PC-3 (cell line): ENCODE measurements at regions not wholly inside any gene's neighbourhood (a gene's known extent, or its start where the extent isn't known, plus 50 kb on each side); places are given as distances from the start of the nearest gene placed in this dataset.

Source experiments
- ATAC-seq: fragments of 200-7000 bp; cut with Tn5 transposase; 2 replicates; pipeline ENCODE4 v1.9.1; 2020; ENCODE audit warnings: mild to moderate bottlenecking, moderate library complexity
- BruUV-seq: library from RNA; stranded (reverse); fragments of 400-500 nt; replicated peaks from 2 replicates; lab custom pipeline; 2021; lab: Mats Ljungman, UMichigan
- CTCF ChIA-PET: fragments of 300-600 bp; sonication (Branson Sonifier 250); formaldehyde crosslinking; loops from one replicate; lab custom pipeline; 2022; ENCODE audit warnings: antibody characterized with exemption; lab: Charles Lee
- POLR2A ChIA-PET: fragments of 300-600 bp; sonication (Branson Sonifier 250); formaldehyde crosslinking; loops from one replicate; lab custom pipeline; 2022; ENCODE audit warnings: antibody characterized with exemption; ENCODE audit not compliant: unreplicated experiment; lab: Charles Lee
- DNase-seq: peaks from one replicate; pipeline ENCODE4 v3.0.0-alpha.2; 2015
- H2AFZ ChIP-seq: fragments of 300-600 bp; sonication (generic); 2 replicates; pipeline ENCODE4 v1.6.0; 2016; ENCODE audit warnings: antibody characterized with exemption, low read length
- H3F3A ChIP-seq: fragments of 300-600 bp; sonication (generic); one replicate; pipeline ENCODE4 v1.6.0; 2017; ENCODE audit warnings: antibody characterized with exemption, low read length, control low read depth, mild to moderate bottlenecking; ENCODE audit not compliant: unreplicated experiment
- H3K27ac ChIP-seq: fragments of 300-600 bp; sonication (generic); 2 replicates; pipeline ENCODE4 v1.5.1; 2016; ENCODE audit warnings: mild to moderate bottlenecking, low read length
- H3K27me3 ChIP-seq: fragments of 300-600 bp; sonication (generic); 2 replicates; pipeline ENCODE4 v1.6.1; 2016; ENCODE audit warnings: low read length, mixed read lengths
- H3K36me3 ChIP-seq: fragments of 300-600 bp; sonication (generic); 2 replicates; pipeline ENCODE4 v1.6.1; 2016; ENCODE audit warnings: low read depth, mixed run types, low read length, mixed read lengths
- H3K4me1 ChIP-seq: fragments of 300-600 bp; sonication (generic); 2 replicates; pipeline ENCODE4 v1.5.1; 2016; ENCODE audit warnings: low read length; ENCODE audit not compliant: insufficient read depth
- H3K4me2 ChIP-seq: fragments of 300-600 bp; sonication (generic); 2 replicates; pipeline ENCODE4 v1.6.0; 2016; ENCODE audit warnings: low read length
- H3K4me3 ChIP-seq: fragments of 300-600 bp; sonication (generic); 2 replicates; pipeline ENCODE4 v1.5.1; 2016; ENCODE audit warnings: mild to moderate bottlenecking, low read length, mixed read lengths
- H3K79me2 ChIP-seq: fragments of 300-600 bp; sonication (generic); 2 replicates; pipeline ENCODE4 v1.6.1; 2017; ENCODE audit warnings: low read length, mixed read lengths
- H3K9ac ChIP-seq: fragments of 300-600 bp; sonication (generic); 2 replicates; pipeline ENCODE4 v1.6.0; 2016; ENCODE audit warnings: mild to moderate bottlenecking, low read length
- H3K9me2 ChIP-seq: fragments of 300-600 bp; sonication (generic); replicated peaks from 2 replicates; pipeline ENCODE4 v1.6.1; 2016; ENCODE audit warnings: mixed run types, low read length, mixed read lengths
- H3K9me3 ChIP-seq: fragments of 300-600 bp; sonication (generic); 2 replicates; pipeline ENCODE4 v1.6.1; 2016; ENCODE audit warnings: low read length, mixed read lengths
- H4K20me1 ChIP-seq: fragments of 300-600 bp; sonication (generic); 2 replicates; pipeline ENCODE4 v1.6.1; 2016; ENCODE audit warnings: low read length, mixed read lengths
- EZH2 ChIP-seq: fragments of 300-600 bp; sonication (generic); IDR thresholded peaks from one replicate; pipeline ENCODE4 v1.6.1; 2017; ENCODE audit warnings: antibody characterized with exemption, mild to moderate bottlenecking, low read length; ENCODE audit not compliant: unreplicated experiment
- EZH2phosphoT487 ChIP-seq: fragments of 300-600 bp; sonication (generic); IDR thresholded peaks from 2 replicates; pipeline ENCODE4 v1.6.1; 2018; ENCODE audit warnings: mild to moderate bottlenecking, antibody characterized with exemption, low read length, borderline replicate concordance
- intact Hi-C: fragments of 100-400 bp; cut with micrococcal nuclease; formaldehyde crosslinking; loops from 2 replicates; pipeline ENCODE4 v1.9.0; 2023
- TF ChIP-seq, protein P1 (sequence below): fragments of 300-600 bp; sonication (generic); conservative IDR thresholded peaks from 2 replicates; pipeline ENCODE4 v1.5.1; 2017; ENCODE audit warnings: antibody characterized with exemption, low read depth, mild to moderate bottlenecking, low read length

- BruUV-seq: no TSS peak
- CTCF ChIA-PET: interaction anchor here (0.7 kb wide), 1 partner anchor 30 kb away, joined by 4 read pairs; no protein-coding TSS in a partner anchor
These were observed 136.0 kb downstream of the LMNTD1 start for GRCh38 chr12:25417071-25417470.

DNA sequence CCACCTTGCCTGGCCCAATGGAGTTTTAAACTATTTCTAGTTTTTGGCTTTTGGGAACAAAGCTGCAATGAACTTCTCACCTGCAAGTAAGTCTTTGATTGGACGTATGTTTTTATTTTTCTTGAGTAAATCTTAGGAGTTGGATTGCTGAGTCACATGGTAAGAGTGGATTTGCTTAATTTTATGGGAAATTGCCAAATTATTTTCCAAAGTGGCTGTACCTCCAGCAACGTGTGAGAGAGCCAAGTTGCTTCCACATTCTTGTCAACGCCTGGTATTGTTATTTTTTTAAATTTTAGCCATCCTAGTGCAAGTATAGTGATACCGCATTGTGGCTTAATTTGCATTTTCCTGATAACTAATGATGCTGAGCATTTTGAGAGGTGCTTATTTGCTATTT lies 136.6 kb downstream of the LMNTD1 start:
- BruUV-seq: no TSS peak
- CTCF ChIA-PET: no interaction called here

More at GRCh38 chr12:25417071-25417470, 136.0 kb downstream of the LMNTD1 start:
- no peak for ATAC-seq
- TF ChIP-seq, protein P1, sequence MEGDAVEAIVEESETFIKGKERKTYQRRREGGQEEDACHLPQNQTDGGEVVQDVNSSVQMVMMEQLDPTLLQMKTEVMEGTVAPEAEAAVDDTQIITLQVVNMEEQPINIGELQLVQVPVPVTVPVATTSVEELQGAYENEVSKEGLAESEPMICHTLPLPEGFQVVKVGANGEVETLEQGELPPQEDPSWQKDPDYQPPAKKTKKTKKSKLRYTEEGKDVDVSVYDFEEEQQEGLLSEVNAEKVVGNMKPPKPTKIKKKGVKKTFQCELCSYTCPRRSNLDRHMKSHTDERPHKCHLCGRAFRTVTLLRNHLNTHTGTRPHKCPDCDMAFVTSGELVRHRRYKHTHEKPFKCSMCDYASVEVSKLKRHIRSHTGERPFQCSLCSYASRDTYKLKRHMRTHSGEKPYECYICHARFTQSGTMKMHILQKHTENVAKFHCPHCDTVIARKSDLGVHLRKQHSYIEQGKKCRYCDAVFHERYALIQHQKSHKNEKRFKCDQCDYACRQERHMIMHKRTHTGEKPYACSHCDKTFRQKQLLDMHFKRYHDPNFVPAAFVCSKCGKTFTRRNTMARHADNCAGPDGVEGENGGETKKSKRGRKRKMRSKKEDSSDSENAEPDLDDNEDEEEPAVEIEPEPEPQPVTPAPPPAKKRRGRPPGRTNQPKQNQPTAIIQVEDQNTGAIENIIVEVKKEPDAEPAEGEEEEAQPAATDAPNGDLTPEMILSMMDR: no peak
- Histone ChIP-seq H3K9ac (no peak overlapping the region), H3K4me2 (no peak overlapping the region), H3K27ac (no peak overlapping the region), H3K4me3 (no peak overlapping the region), H3K79me2 (no peaks in the 10 kb centered on the region), H2AFZ (no peak overlapping the region), H3K36me3 (no peaks in the 10 kb centered on the region), H3K27me3 (no peaks in the 10 kb centered on the region), H4K20me1 (no peaks in the 10 kb centered on the region), H3K4me1 (peaks cover 6% of the 10 kb centered on the region; the same call in 1 of the 2 replicates), H3K9me2 (no peaks in the 10 kb centered on the region), H3K9me3 (no peaks in the 10 kb centered on the region), H3F3A (no peaks in the 10 kb centered on the region)
- POLR2A ChIA-PET: no interaction called here
- DNase-seq: no peak
- intact Hi-C loops: no loop called here

DNA sequence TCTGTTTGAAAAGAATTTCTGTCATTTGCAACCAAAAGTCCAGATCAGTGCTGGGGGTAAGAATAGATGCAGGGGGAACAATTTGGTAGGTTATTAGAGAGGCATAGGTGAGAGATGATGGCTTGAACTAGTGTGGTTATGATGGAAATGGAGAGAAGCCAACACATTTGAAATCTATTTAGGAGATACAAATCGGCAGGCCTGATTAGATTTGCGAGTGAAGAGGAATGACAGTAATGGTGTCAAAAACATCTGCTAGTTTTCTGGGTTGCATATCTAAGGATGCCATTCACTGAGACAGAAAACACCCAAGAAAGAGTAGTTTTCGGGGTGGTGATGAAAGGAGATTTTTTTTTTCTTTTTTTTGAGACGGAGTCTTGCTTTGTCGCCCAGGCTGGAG lies 138.1 kb downstream of the LMNTD1 start:
- Histone ChIP-seq H3K36me3 (no peaks in the 10 kb centered on the region), H3K4me2 (no peak overlapping the region), H3K4me1 (no peaks in the 10 kb centered on the region), H3K9me2 (no peaks in the 10 kb centered on the region), H3K9ac (no peak overlapping the region), H3K4me3 (no peak overlapping the region), H2AFZ (no peak overlapping the region), H4K20me1 (no peaks in the 10 kb centered on the region), H3K79me2 (no peaks in the 10 kb centered on the region), H3K27ac (no peak overlapping the region), H3F3A (no peaks in the 10 kb centered on the region), H3K9me3 (no peaks in the 10 kb centered on the region), H3K27me3 (no peaks in the 10 kb centered on the region)
- intact Hi-C loops: no loop called here
- no TSS peak for BruUV-seq
- no peak for ATAC-seq
- DNase-seq: no peak
- TF ChIP-seq, protein P1: no peak
- no peak for TF ChIP-seq EZH2
- TF ChIP-seq EZH2phosphoT487: no peak
- ChIA-PET POLR2A (no interaction called here), CTCF (no interaction called here)

More for the DNA sequence above, 136.6 kb downstream of the LMNTD1 start:
- H3F3A ChIP-seq: no peaks in the 10 kb centered on the region
- H3K4me1 ChIP-seq: peaks cover 2% of the 10 kb centered on the region; the same call in 1 of the 2 replicates
- intact Hi-C loops: no loop called here
- TF ChIP-seq EZH2: no peak
- TF ChIP-seq, protein P1: no peak
- no peak for TF ChIP-seq EZH2phosphoT487
- H3K9me2 ChIP-seq: no peaks in the 10 kb centered on the region
- no peak overlapping the region for H3K27ac ChIP-seq
- no peak overlapping the region for H3K4me3 ChIP-seq
- H3K9ac ChIP-seq: no peak overlapping the region
- H3K9me3 ChIP-seq: no peaks in the 10 kb centered on the region
- ATAC-seq (no peak), DNase-seq (no peak)
- POLR2A ChIA-PET: no interaction called here
- no peaks in the 10 kb centered on the region for H3K79me2 ChIP-seq
- no peaks in the 10 kb centered on the region for H3K36me3 ChIP-seq
- no peak overlapping the region for H2AFZ ChIP-seq
- no peak overlapping the region for H3K4me2 ChIP-seq
- H4K20me1 ChIP-seq: no peaks in the 10 kb centered on the region
- H3K27me3 ChIP-seq: no peaks in the 10 kb centered on the region
